ENCODE measurements at regions not wholly inside any gene's neighbourhood (a gene's known extent, or its start where the extent isn't known, plus 50 kb on each side); places are given as distances from the start of the nearest gene placed in this dataset.

- Histone ChIP-seq H3K4me1 (ENCODE audit: insufficient read depth) (no peaks in the 10 kb centered on the region), H3K9ac (no peak overlapping the region), H3K9me3 (ENCODE audit: low read depth) (no peaks in the 10 kb centered on the region), H3F3A (ENCODE audit: insufficient read depth) (no peaks in the 10 kb centered on the region), H2AFZ (no peak overlapping the region), H3K36me3 (ENCODE audit: low read depth) (no peaks in the 10 kb centered on the region), H3K27ac (no peak overlapping the region), H3K27me3 (replicated peaks; ENCODE audit: insufficient read depth) (no peaks in the 10 kb centered on the region), H3K9me2 (ENCODE audit: insufficient read depth) (no peaks in the 10 kb centered on the region), H4K20me1 (ENCODE audit: insufficient read depth) (no peaks in the 10 kb centered on the region), H3K4me3 (no peak overlapping the region), H3K4me2 (ENCODE audit: unreplicated experiment) (no peak overlapping the region), H3K79me2 (ENCODE audit: insufficient read depth) (no peaks in the 10 kb centered on the region)
- WGBS, 2 experiments (ENCODE audit: low coverage in 1 of 2, low lambda C conversion rate in 2 of 2, missing lambda C conversion rate in 2 of 2) = 23 to 44% methylated on average over 3 of the region's 3 CpGs
- TF ChIP-seq EZH2 (IDR thresholded peaks at IDR 0.05; ENCODE audit: insufficient read depth, poor library complexity, severe bottlenecking) = no peak
- TF ChIP-seq EZH2phosphoT487 (IDR thresholded peaks at IDR 0.05; ENCODE audit: insufficient read depth, low read depth) = no peak
- no peak for DNase-seq
- in situ Hi-C loops (cut with MboI) = no loop called here
Measured at GRCh38 chr7:89507034-89507433, 647.2 kb upstream of the STEAP1 start.

- no peaks in the 10 kb centered on the region for H3K36me3 ChIP-seq (ENCODE audit: low read depth)
- no peaks in the 10 kb centered on the region for H3K9me3 ChIP-seq (ENCODE audit: low read depth)
- no peak overlapping the region for H3K4me2 ChIP-seq (ENCODE audit: unreplicated experiment)
- H3K27me3 ChIP-seq (replicated peaks; ENCODE audit: insufficient read depth) = no peaks in the 10 kb centered on the region
- no peaks in the 10 kb centered on the region for H3F3A ChIP-seq (ENCODE audit: insufficient read depth)
- H2AFZ ChIP-seq = no peak overlapping the region
- no peak overlapping the region for H3K9ac ChIP-seq
- TF ChIP-seq EZH2phosphoT487 (IDR thresholded peaks at IDR 0.05; ENCODE audit: insufficient read depth, low read depth) (no peak), EZH2 (IDR thresholded peaks at IDR 0.05; ENCODE audit: insufficient read depth, poor library complexity, severe bottlenecking) (no peak)
- no peaks in the 10 kb centered on the region for H3K9me2 ChIP-seq (ENCODE audit: insufficient read depth)
- no peak overlapping the region for H3K27ac ChIP-seq
- H3K4me1 ChIP-seq (ENCODE audit: insufficient read depth) = no peaks in the 10 kb centered on the region
- DNase-seq = no peak
- no peak overlapping the region for H3K4me3 ChIP-seq
- no peaks in the 10 kb centered on the region for H3K79me2 ChIP-seq (ENCODE audit: insufficient read depth)
- H4K20me1 ChIP-seq (ENCODE audit: insufficient read depth) = no peaks in the 10 kb centered on the region
- WGBS, 2 experiments (ENCODE audit: low coverage in 1 of 2, low lambda C conversion rate in 2 of 2, missing lambda C conversion rate in 2 of 2) = 15 to 31% methylated on average over 1 of the region's 1 CpG
- in situ Hi-C loops (cut with MboI) = no loop called here
Measured at GRCh38 chr7:89511900-89512299, 642.4 kb upstream of the STEAP1 start.

GRCh38 chr7:89514970-89515369 is 639.3 kb upstream of the STEAP1 start:
- H3K79me2 ChIP-seq (ENCODE audit: insufficient read depth) = no peaks in the 10 kb centered on the region
- in situ Hi-C loops (cut with MboI) = no loop called here
- H3K36me3 ChIP-seq (ENCODE audit: low read depth) = no peaks in the 10 kb centered on the region
- H3K9ac ChIP-seq = no peak overlapping the region
- TF ChIP-seq EZH2 (IDR thresholded peaks at IDR 0.05; ENCODE audit: insufficient read depth, poor library complexity, severe bottlenecking) = no peak
- no peak for TF ChIP-seq EZH2phosphoT487 (IDR thresholded peaks at IDR 0.05; ENCODE audit: insufficient read depth, low read depth)
- no peak overlapping the region for H3K4me2 ChIP-seq (ENCODE audit: unreplicated experiment)
- no peaks in the 10 kb centered on the region for H3K9me3 ChIP-seq (ENCODE audit: low read depth)
- no peak overlapping the region for H3K27ac ChIP-seq
- no peak overlapping the region for H2AFZ ChIP-seq
- 2 to 5% methylated on average over 3 of the region's 3 CpGs for WGBS, 2 experiments (ENCODE audit: low coverage in 1 of 2, low lambda C conversion rate in 2 of 2, missing lambda C conversion rate in 2 of 2)
- H3K27me3 ChIP-seq (replicated peaks; ENCODE audit: insufficient read depth) = no peaks in the 10 kb centered on the region
- no peak overlapping the region for H3K4me3 ChIP-seq
- H3K9me2 ChIP-seq (ENCODE audit: insufficient read depth) = no peaks in the 10 kb centered on the region
- no peaks in the 10 kb centered on the region for H4K20me1 ChIP-seq (ENCODE audit: insufficient read depth)
- H3F3A ChIP-seq (ENCODE audit: insufficient read depth) = no peaks in the 10 kb centered on the region
- H3K4me1 ChIP-seq (ENCODE audit: insufficient read depth) = no peaks in the 10 kb centered on the region
- no peak for DNase-seq

GRCh38 chr7:89517815-89518214 is 636.5 kb upstream of the STEAP1 start:
- Histone ChIP-seq H3K4me2 (ENCODE audit: unreplicated experiment) (no peak overlapping the region), H3K4me3 (no peak overlapping the region), H3K36me3 (ENCODE audit: low read depth) (no peaks in the 10 kb centered on the region), H4K20me1 (ENCODE audit: insufficient read depth) (no peaks in the 10 kb centered on the region), H3K27me3 (replicated peaks; ENCODE audit: insufficient read depth) (no peaks in the 10 kb centered on the region), H3K9me3 (ENCODE audit: low read depth) (no peaks in the 10 kb centered on the region), H3K9ac (no peak overlapping the region), H2AFZ (no peak overlapping the region), H3F3A (ENCODE audit: insufficient read depth) (no peaks in the 10 kb centered on the region), H3K9me2 (ENCODE audit: insufficient read depth) (no peaks in the 10 kb centered on the region), H3K27ac (no peak overlapping the region), H3K79me2 (ENCODE audit: insufficient read depth) (no peaks in the 10 kb centered on the region), H3K4me1 (ENCODE audit: insufficient read depth) (no peaks in the 10 kb centered on the region)
- no peak for DNase-seq
- WGBS, 2 experiments (ENCODE audit: low coverage in 1 of 2, low lambda C conversion rate in 2 of 2, missing lambda C conversion rate in 2 of 2) = 0% methylated on average over 1 of the region's 1 CpG
- in situ Hi-C loops (cut with MboI) = no loop called here
- TF ChIP-seq EZH2phosphoT487 (IDR thresholded peaks at IDR 0.05; ENCODE audit: insufficient read depth, low read depth) = no peak
- no peak for TF ChIP-seq EZH2 (IDR thresholded peaks at IDR 0.05; ENCODE audit: insufficient read depth, poor library complexity, severe bottlenecking)

- Histone ChIP-seq H3K4me2 (ENCODE audit: unreplicated experiment) (no peak overlapping the region), H3K27me3 (replicated peaks; ENCODE audit: insufficient read depth) (no peaks in the 10 kb centered on the region), H3K9me2 (ENCODE audit: insufficient read depth) (no peaks in the 10 kb centered on the region), H3K4me1 (ENCODE audit: insufficient read depth) (no peaks in the 10 kb centered on the region), H3K27ac (no peak overlapping the region), H3F3A (ENCODE audit: insufficient read depth) (no peaks in the 10 kb centered on the region), H3K36me3 (ENCODE audit: low read depth) (no peaks in the 10 kb centered on the region), H2AFZ (no peak overlapping the region), H4K20me1 (ENCODE audit: insufficient read depth) (no peaks in the 10 kb centered on the region), H3K4me3 (no peak overlapping the region), H3K9me3 (ENCODE audit: low read depth) (no peaks in the 10 kb centered on the region), H3K79me2 (ENCODE audit: insufficient read depth) (no peaks in the 10 kb centered on the region), H3K9ac (no peak overlapping the region)
- in situ Hi-C loops (cut with MboI) = no loop called here
- TF ChIP-seq EZH2 (IDR thresholded peaks at IDR 0.05; ENCODE audit: insufficient read depth, poor library complexity, severe bottlenecking) (no peak), EZH2phosphoT487 (IDR thresholded peaks at IDR 0.05; ENCODE audit: insufficient read depth, low read depth) (no peak)
- DNase-seq = no peak
- 11 to 13% methylated on average over 1 of the region's 1 CpG for WGBS, 2 experiments (ENCODE audit: low coverage in 1 of 2, low lambda C conversion rate in 2 of 2, missing lambda C conversion rate in 2 of 2)
Measured at GRCh38 chr7:89549768-89550167, 604.5 kb upstream of the STEAP1 start.

Data from GM23248 (cell line).